Spleen (tissue), 7 donors: ENCODE measurements at regions not wholly inside any gene's neighbourhood (a gene's known extent, or its start where the extent isn't known, plus 50 kb on each side); places are given as distances from the start of the nearest gene placed in this dataset.

Experiments
- POLR2AphosphoS5 ChIP-seq, 3 donors: sonication (generic); formaldehyde crosslinking; IDR thresholded peaks; one replicate each; pipeline ENCODE4 v1.5.1; 2017; ENCODE audit warnings: antibody characterized with exemption in 3 of 3
- TF ChIP-seq, protein P1 (sequence below), 11 experiments: fragments of 200-600 bp in 7 of 11; fragments of 450-650 bp in 4 of 11; sonication (generic) in 4 of 11; IDR thresholded peaks in 8 of 11; conservative IDR thresholded peaks in 3 of 11; 1 replicate in 7 of 11; 2 replicates in 4 of 11; pipeline versions ENCODE4 v1.4.0 to v1.8.0; 2016 to 2021; ENCODE audit warnings: antibody characterized with exemption in 11 of 11, inconsistent platforms in 4 of 11, mild to moderate bottlenecking in 1 of 11
- donor health status: DM: no; HTN: no; CAD: no; lungs with moderate emphysema.
- donor health status: DM: no; HTN: no; CAD: no.
- donor health status: DM: no; HTN: no; CAD: no.

- TF ChIP-seq, protein P1, sequence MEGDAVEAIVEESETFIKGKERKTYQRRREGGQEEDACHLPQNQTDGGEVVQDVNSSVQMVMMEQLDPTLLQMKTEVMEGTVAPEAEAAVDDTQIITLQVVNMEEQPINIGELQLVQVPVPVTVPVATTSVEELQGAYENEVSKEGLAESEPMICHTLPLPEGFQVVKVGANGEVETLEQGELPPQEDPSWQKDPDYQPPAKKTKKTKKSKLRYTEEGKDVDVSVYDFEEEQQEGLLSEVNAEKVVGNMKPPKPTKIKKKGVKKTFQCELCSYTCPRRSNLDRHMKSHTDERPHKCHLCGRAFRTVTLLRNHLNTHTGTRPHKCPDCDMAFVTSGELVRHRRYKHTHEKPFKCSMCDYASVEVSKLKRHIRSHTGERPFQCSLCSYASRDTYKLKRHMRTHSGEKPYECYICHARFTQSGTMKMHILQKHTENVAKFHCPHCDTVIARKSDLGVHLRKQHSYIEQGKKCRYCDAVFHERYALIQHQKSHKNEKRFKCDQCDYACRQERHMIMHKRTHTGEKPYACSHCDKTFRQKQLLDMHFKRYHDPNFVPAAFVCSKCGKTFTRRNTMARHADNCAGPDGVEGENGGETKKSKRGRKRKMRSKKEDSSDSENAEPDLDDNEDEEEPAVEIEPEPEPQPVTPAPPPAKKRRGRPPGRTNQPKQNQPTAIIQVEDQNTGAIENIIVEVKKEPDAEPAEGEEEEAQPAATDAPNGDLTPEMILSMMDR (IDR thresholded peaks at IDR 0.05 in 8 of 11, conservative IDR thresholded peaks at IDR 0.05 in 3 of 11) = no peak
- TF ChIP-seq POLR2AphosphoS5 (IDR thresholded peaks at IDR 0.05) = no peak
Measured at GRCh38 chr7:91496251-91496820, 232.1 kb downstream of the FZD1 start.
